GM21717 (cell line): ENCODE measurements at regions not wholly inside any gene's neighbourhood (a gene's known extent, or its start where the extent isn't known, plus 50 kb on each side); places are given as distances from the start of the nearest gene placed in this dataset.
"Not testable (repeated sequence)": the region's sequence is repeated elsewhere in the genome, so short reads cannot be mapped to it uniquely, and the experiment has no call there.

Experiments used
- ATAC-seq: cut with Tn5 transposase; IDR thresholded peaks from one replicate; pipeline ENCODE4 v1.9.1; 2021; ENCODE audit warnings: mild to moderate bottlenecking, moderate library complexity; ENCODE audit not compliant: unreplicated experiment

- ATAC-seq = no peak
Measured at GRCh38 chr14:89743828-89744227, 210.7 kb downstream of the EFCAB11 start.

- ATAC-seq = no peak
Measured at GRCh38 chr14:89740241-89740640, 214.3 kb downstream of the EFCAB11 start.

DNA sequence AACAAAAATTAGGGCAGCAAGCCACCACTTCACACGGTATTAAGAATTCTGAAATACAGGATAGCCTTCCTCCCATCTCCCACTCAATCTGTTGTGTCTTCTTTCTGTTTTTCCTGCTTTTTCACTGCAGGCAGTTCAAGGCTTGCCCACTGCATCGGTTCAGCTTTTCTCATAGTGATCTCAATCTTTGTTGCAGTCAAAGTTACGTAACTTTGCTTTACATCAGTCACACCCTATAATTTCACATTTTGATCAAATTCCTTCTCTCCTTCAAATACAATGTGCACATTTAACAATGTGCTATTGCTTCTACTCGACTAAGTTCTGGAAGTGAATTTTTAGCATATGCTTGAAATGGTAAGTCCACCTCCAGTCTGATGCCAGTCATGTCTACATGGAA lies 217.6 kb downstream of the EFCAB11 start:
- no peak for ATAC-seq

GRCh38 chr14:89731396-89731933 lies 223.1 kb downstream of the EFCAB11 start:
- no peak for ATAC-seq

DNA sequence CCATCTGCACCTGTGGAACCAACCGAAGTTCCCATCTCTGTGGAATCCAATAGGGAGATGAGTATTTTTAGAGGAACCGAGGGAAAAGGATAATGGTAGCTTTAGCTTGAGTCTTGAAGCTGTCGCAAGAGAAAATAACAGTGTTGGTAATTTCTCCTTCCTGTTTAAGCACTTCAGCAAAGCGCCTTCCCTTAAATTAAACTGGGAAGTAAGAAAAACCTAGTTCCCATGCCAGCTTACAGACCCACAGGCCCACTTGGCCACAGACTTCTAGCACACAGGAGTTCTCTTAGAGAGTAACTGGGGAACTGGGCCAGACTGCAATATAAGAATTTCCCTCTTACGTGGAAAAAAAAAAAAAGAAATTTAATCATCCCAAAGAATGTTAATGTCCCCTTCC lies 223.8 kb downstream of the EFCAB11 start:
- no peak for ATAC-seq

GRCh38 chr14:89728964-89729363 lies 225.6 kb downstream of the EFCAB11 start:
- no peak for ATAC-seq

- ATAC-seq = not testable (repeated sequence)
Measured at GRCh38 chr14:89726226-89726625, 228.3 kb downstream of the EFCAB11 start.

- no peak for ATAC-seq
Measured at GRCh38 chr14:89724628-89724960, 229.9 kb downstream of the EFCAB11 start.

- ATAC-seq = no peak
Measured at GRCh38 chr14:89723930-89724627, 230.5 kb downstream of the EFCAB11 start.

GRCh38 chr14:89721956-89722355 lies 232.6 kb downstream of the EFCAB11 start:
- ATAC-seq = no peak

- no peak for ATAC-seq
Measured at GRCh38 chr14:89720741-89721729, 233.5 kb downstream of the EFCAB11 start.

- ATAC-seq = no peak
Measured at GRCh38 chr14:89720076-89720687, 234.3 kb downstream of the EFCAB11 start.

DNA sequence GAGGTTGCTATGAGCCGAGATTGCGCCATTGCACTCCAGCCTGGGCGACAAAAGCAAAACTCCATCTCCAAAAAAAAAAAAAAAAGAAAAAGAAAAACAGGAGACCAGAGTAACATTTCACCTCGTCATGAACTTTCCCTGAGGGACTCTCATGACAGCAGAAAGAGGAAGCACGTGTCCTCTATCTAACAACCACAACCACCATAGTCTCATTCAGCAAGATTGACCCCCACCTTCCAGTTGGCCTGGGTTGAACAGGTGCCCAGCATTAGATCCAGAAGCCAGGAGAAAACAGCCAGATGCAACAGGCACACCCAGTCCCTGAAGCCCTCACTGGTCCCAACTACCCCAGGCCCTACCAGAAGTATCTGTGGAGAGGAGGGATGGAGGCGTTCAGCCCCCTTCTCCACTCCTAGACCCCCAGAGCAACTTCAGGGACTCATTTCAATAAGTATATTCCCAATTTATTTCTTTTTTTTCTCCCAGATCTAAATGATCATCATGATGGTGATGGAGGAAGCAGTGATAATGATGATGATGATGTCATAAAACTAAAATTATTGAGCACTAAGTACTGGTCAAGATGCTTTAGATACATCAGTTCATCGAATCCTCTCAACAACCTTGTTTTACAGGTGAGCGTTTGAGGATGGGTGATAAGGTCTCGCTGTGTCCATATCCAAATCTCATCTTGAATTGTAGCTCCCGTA lies 235.0 kb downstream of the EFCAB11 start:
- no peak for ATAC-seq

DNA sequence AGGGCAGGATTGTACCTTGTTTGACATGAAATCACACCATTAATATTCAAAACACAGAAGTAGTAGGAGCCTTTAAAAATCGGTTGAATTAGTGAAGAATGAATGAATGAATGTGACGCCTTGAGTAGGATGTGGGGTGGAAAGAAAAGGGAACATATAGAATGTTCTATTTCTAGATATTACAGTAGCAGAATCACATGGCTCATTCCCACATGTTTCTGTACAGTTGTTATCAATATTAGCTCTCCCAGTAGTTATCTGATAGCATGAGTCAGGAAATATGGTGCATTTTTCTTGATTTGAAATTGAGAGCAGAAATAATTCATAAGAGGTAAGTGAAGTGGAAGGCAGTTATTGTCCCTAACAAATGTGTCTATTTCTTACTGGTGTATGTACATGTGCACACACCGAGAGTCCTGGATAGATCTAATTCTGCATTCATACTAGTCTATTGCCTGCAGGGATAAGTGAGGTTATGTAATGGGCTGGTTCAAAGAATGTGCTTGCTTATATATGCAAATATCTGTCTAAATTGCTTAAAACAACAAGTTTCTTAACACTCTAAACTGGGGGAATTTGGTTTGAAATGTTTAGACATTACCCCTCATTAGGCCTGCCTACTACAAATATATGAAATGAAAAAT lies 245.4 kb downstream of the EFCAB11 start:
- ATAC-seq = no peak

DNA sequence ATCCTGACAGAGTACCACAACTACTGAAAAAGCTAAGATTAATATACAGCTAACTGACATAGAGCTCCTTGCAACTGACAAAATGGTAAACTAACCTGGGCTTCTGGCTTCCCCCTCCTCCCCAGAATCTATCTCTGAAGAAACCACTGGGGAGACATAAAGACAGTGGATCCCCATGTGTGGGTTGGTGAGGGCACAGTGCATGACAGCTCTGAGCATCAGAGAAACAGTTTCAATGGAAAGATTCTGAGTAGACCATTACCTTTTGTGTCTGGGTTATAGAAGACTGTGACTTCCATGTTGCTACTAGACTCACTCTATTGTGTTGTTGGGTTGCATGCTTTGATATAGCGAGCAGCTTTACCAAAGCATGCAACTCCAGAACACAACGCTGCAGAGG lies 247.4 kb downstream of the EFCAB11 start:
- ATAC-seq = no peak

GRCh38 chr14:89702876-89703200 lies 251.7 kb downstream of the EFCAB11 start:
- no peak for ATAC-seq

DNA sequence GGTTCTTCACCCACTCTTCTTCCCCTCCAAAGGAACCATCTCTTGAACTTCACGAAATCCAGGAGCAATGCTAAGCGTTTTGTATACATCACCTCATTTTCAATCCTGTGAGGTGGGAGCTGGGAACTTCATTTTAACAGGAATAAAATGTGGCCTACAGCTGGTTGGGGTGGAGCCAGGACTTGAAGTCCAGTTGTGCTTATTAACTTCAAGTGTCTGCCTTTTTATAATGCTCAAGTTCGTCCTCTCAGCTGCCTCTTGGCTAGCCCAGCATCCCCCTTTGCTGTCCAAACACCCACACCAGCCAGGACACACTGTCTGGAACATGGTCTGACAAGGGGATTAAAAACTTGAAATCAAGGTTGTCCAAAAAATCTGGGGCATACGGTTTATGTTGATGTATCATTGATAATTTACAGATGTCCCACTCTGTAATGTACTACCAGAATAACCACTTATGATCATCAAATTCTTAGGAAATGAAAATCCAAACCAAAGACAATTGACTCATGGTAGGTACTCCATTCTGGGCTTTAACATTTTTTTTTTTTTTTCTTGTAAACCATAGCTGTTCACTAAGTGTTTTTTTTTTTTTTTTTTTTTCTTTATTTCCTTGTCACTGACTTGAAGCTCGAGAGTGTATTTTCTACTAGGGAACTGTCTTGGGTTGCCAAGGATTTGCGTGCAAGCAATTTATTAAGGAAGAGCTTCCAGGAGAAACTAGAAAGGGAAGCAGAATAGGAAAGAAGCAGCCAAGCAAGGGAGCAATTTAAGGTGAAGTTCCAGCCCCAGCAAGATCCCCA lies 252.3 kb downstream of the EFCAB11 start:
- ATAC-seq = no peak

DNA sequence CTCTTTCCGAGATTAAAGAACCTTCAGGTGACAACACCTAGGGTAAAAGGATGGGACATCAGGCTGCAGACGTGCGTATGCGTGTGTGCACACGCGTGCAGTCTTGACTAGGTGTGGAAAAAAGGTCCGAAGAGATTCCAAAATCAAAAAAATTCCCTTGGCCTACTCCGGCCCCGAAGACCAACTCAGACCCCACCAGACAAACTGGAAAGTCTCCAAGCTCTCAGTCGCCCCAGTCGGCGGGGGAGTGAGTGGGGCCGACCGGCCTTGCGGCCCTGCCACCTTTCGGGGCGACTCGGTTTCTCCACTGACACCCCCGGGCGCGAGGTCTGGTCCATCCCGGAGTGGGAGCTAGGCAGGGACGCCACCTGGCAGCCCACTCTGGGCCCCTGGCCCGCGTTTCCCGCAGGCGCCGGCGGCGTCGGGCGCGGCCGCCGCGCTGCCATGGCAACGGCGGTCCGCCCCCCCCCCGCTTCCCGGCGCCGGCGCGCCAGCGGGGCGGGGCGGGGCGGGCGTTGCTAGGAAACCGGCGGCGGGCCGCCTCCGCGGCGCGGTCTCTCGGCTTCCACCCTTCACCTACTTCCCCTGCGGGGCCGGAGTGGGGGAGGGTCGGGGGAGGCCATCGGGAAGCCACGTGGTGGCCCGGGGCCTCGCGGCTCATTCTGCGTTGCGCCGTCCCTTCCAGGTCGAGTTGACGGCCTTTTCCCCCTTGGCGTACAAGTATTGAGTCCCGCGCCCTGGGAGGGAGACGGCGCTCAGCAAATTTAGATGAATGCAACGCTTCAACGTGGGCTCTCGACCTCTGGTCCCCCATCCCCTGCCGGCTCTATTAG lies 253.1 kb downstream of the EFCAB11 start:
- no peak for ATAC-seq

GRCh38 chr14:89700801-89701200 lies 253.7 kb downstream of the EFCAB11 start:
- no peak for ATAC-seq
